Stomach (tissue), 8 donors: ENCODE measurements at regions not wholly inside any gene's neighbourhood (a gene's known extent, or its start where the extent isn't known, plus 50 kb on each side); places are given as distances from the start of the nearest gene placed in this dataset.

ENCODE experiments used
- DNase-seq, 2 donors: peaks; one replicate each; pipeline versions ENCODE4 v3.0.0 to v3.0.0-alpha.2; 2013 to 2019
- H3K27ac ChIP-seq, 5 donors: fragments of 200-600 bp in 4 of 5; sonication (generic) in 4 of 5; one replicate each; pipeline ENCODE4 v1.5.1; 2013 to 2019; ENCODE audit warnings: mild to moderate bottlenecking in 1 of 5, moderate library complexity in 1 of 5
- H3K27me3 ChIP-seq, 3 donors: fragments of 200-600 bp; sonication (generic); one replicate each; pipeline ENCODE4 v1.5.1; 2017 to 2019; ENCODE audit warnings: mixed run types in 1 of 3
- H3K36me3 ChIP-seq, 4 donors: fragments of 200-600 bp; sonication (generic); 1 replicate in 3 of 4; 2 replicates in 1 of 4; pipeline ENCODE4 v1.5.1; 2016 to 2019
- H3K4me1 ChIP-seq, 4 donors: fragments of 200-600 bp; sonication (generic); one replicate each; pipeline ENCODE4 v1.5.1; 2016 to 2019
- H3K4me3 ChIP-seq, 4 donors: fragments of 200-600 bp; sonication (generic) in 3 of 4; one replicate each; pipeline ENCODE4 v1.5.1; 2016 to 2019; ENCODE audit warnings: mild to moderate bottlenecking in 1 of 4
- H3K9me3 ChIP-seq, 4 donors: fragments of 200-600 bp; sonication (generic); one replicate each; pipeline ENCODE4 v1.5.1; 2016 to 2019
- CTCF ChIP-seq, 7 experiments: fragments of 450-650 bp in 4 of 7; fragments of 200-600 bp in 3 of 7; sonication (generic) in 3 of 7; IDR thresholded peaks; one replicate each; pipeline ENCODE4 v1.5.1; 2016 to 2019; ENCODE audit warnings: antibody characterized with exemption in 7 of 7, control low read depth in 2 of 7, mild to moderate bottlenecking in 1 of 7
- EP300 ChIP-seq: sonication (generic); formaldehyde crosslinking; IDR thresholded peaks from one replicate; pipeline ENCODE4 v1.6.1; 2017; ENCODE audit warnings: antibody characterized with exemption
- POLR2A ChIP-seq, 4 donors: fragments of 450-650 bp; IDR thresholded peaks; one replicate each; pipeline ENCODE4 v1.6.1; 2016; ENCODE audit warnings: antibody characterized with exemption in 4 of 4, control low read depth in 2 of 4, mild to moderate bottlenecking in 1 of 4, moderate library complexity in 1 of 4
- POLR2AphosphoS5 ChIP-seq, 3 donors: sonication (generic); formaldehyde crosslinking; IDR thresholded peaks; one replicate each; pipeline ENCODE4 v1.6.1; 2016; ENCODE audit warnings: antibody characterized with exemption in 3 of 3
- WGBS, 5 donors: extraction: QIAGEN DNeasy Blood & Tissue Kit in 3 of 5; methylation state at CpG; one replicate each; pipeline versions ENCODE4 v1.1.5 to v1.1.7; 2013 to 2018; 5-methylcytosine and 5-hydroxymethylcytosine counted together
- intact Hi-C: fragments of 100-400 bp; cut with DNase I; formaldehyde crosslinking; loops from one replicate; pipeline ENCODE4 v1.15.1; 2023; ENCODE audit warnings: low total_unique reads
- donor health status: healthy with polysubstance abuse.
- donor health status: Bipolar disorder and iron deficiency.
- donor health status: healthy.

- Histone ChIP-seq H3K36me3 (no peaks in the 10 kb centered on the region), H3K27ac (no peak overlapping the region), H3K4me3 (no peak overlapping the region), H3K4me1 (no peaks in the 10 kb centered on the region), H3K9me3 (peaks cover 0 to 7% (median 0%) of the 10 kb centered on the region in 4 donors), H3K27me3 (no peaks in the 10 kb centered on the region)
- TF ChIP-seq CTCF (IDR thresholded peaks at IDR 0.05) (no peak), POLR2AphosphoS5 (IDR thresholded peaks at IDR 0.05) (no peak), EP300 (no peak), POLR2A (IDR thresholded peaks at IDR 0.05) (no peak)
- intact Hi-C loops = no loop called here
- DNase-seq = peak in 1 of 2 donors; percentile 28
- 38 to 49% (median 43%) methylated on average over 4 of the region's 4 CpGs for WGBS, 5 donors
Measured at GRCh38 chr7:132697003-132697402, 120.7 kb upstream of the PLXNA4 start.

GRCh38 chr7:132696332-132696731 is 120.1 kb upstream of the PLXNA4 start:
- DNase-seq = no peak
- H3K4me1 ChIP-seq = no peaks in the 10 kb centered on the region
- no peaks in the 10 kb centered on the region for H3K27me3 ChIP-seq
- H3K9me3 ChIP-seq = no peaks in the 10 kb centered on the region
- no peak overlapping the region for H3K27ac ChIP-seq
- H3K36me3 ChIP-seq = no peaks in the 10 kb centered on the region
- no peak overlapping the region for H3K4me3 ChIP-seq
- intact Hi-C loops = no loop called here
- TF ChIP-seq EP300 (no peak), CTCF (IDR thresholded peaks at IDR 0.05) (no peak)
- WGBS, 5 donors = 77 to 83% (median 81%) methylated on average over 5 of the region's 5 CpGs

- Histone ChIP-seq H3K9me3 (no peaks in the 10 kb centered on the region), H3K4me1 (no peaks in the 10 kb centered on the region), H3K36me3 (no peaks in the 10 kb centered on the region), H3K27me3 (peaks cover 0 to under 1% (median 0%) of the 10 kb centered on the region in 3 donors), H3K4me3 (no peak overlapping the region), H3K27ac (no peak overlapping the region)
- TF ChIP-seq CTCF (IDR thresholded peaks at IDR 0.05) (no peak), POLR2AphosphoS5 (IDR thresholded peaks at IDR 0.05) (no peak), EP300 (no peak), POLR2A (IDR thresholded peaks at IDR 0.05) (no peak)
- 48 to 77% (median 63%) methylated on average over 3 of the region's 3 CpGs for WGBS, 5 donors
- no peak for DNase-seq
- intact Hi-C loops = no loop called here
Measured at GRCh38 chr7:132691201-132691600, 114.9 kb upstream of the PLXNA4 start.

- DNase-seq = no peak
- H3K4me1 ChIP-seq = no peaks in the 10 kb centered on the region
- no peaks in the 10 kb centered on the region for H3K36me3 ChIP-seq
- H3K4me3 ChIP-seq = no peak overlapping the region
- intact Hi-C loops = no loop called here
- H3K27me3 ChIP-seq = peaks cover 0 to 6% (median 0%) of the 10 kb centered on the region in 3 donors
- 84 to 95% (median 95%) methylated on average over 10 of the region's 10 CpGs for WGBS, 5 donors
- H3K9me3 ChIP-seq = no peaks in the 10 kb centered on the region
- no peak overlapping the region for H3K27ac ChIP-seq
- TF ChIP-seq POLR2AphosphoS5 (IDR thresholded peaks at IDR 0.05) (no peak), POLR2A (IDR thresholded peaks at IDR 0.05) (no peak), EP300 (no peak), CTCF (IDR thresholded peaks at IDR 0.05) (no peak)
Measured at GRCh38 chr7:132690174-132690573, 113.9 kb upstream of the PLXNA4 start.
